ENCODE measurements at regions not wholly inside any gene's neighbourhood (a gene's known extent, or its start where the extent isn't known, plus 50 kb on each side); places are given as distances from the start of the nearest gene placed in this dataset.
A peak's percentile ranks its signal among the peaks of the same experiment; 100 is the strongest.

DNA sequence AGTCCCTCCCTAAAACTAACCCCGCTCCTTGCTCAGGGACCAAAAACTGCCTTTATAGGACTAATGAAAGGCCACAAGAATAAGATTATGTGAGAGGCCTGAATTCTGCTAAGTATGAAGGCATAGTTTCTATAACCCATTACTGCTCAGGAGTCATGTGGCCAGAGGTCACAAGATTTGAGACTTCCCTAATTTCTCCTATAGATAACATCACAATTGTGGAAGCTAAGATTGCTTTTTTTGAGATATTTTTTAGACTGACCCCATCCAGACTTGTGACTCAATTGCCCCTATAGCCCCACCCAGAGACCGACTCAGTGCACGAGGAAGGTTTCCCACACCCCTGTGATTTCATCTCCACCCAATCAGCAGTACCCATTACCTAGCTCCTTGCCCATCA lies 504.1 kb upstream of the GOT2 start:
- DNase-seq (ENCODE audit: low read depth) = no peak
- no peak for TF ChIP-seq CTCF (IDR thresholded peaks at IDR 0.05; ENCODE audit: low read depth, low read length, missing control alignments)
- H3K4me3 ChIP-seq (ENCODE audit: low read depth, low read length) = no peak overlapping the region
- in situ Hi-C loops (cut with HindIII; ENCODE audit: low sequenced_read_pairs) = no loop called here

GRCh38 chr16:59236804-59237458 lies 502.8 kb upstream of the GOT2 start:
- in situ Hi-C loops (cut with HindIII; ENCODE audit: low sequenced_read_pairs) = no loop called here
- TF ChIP-seq CTCF (IDR thresholded peaks at IDR 0.05; ENCODE audit: low read depth, low read length, missing control alignments) = no peak
- no peak overlapping the region for H3K4me3 ChIP-seq (ENCODE audit: low read depth, low read length)
- DNase-seq (ENCODE audit: low read depth) = no peak

DNA sequence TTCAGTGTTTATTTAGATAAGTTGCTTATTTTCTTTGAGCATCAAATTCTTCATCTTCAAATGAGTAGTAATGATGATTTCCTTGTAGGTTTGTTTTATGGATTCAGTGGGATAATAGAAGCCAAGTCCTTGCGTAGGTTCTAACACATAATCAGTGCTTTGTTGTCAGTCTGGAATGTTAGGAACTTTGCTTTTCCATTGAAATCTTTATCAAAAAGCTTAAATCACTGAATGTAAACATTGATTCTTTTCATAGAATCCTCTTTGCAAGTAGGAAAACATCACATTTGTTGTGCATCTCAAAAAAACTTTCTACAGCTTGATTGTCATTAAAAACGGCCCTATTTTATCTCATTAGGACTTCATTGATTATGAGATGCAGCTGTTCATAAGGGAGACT lies 490.3 kb upstream of the GOT2 start:
- DNase-seq (ENCODE audit: low read depth) = no peak
- no peak overlapping the region for H3K4me3 ChIP-seq (ENCODE audit: low read depth, low read length)
- in situ Hi-C loops (cut with HindIII; ENCODE audit: low sequenced_read_pairs) = no loop called here
- no peak for TF ChIP-seq CTCF (IDR thresholded peaks at IDR 0.05; ENCODE audit: low read depth, low read length, missing control alignments)

DNA sequence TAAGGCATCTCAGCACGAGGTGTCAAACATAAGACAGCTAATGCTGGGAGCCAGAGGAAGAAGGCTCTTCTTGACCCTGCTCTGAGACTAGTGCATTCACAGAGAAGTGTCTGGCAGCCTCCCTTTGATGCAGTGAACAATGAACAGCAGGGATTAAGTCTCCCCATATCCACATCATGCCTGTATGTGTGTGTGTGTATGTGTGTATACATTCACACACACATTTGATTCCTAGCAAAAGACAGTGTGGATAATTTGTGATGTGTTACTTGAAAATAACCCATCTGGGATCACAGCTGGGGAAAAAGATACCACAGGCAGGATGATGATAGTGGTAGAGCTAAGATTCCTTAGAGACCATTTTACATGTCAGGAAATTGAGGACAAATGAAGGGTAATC lies 485.9 kb upstream of the GOT2 start:
- in situ Hi-C loops (cut with HindIII; ENCODE audit: low sequenced_read_pairs) = no loop called here
- no peak for TF ChIP-seq CTCF (IDR thresholded peaks at IDR 0.05; ENCODE audit: low read depth, low read length, missing control alignments)
- H3K4me3 ChIP-seq (ENCODE audit: low read depth, low read length) = no peak overlapping the region
- DNase-seq (ENCODE audit: low read depth) = no peak

GRCh38 chr16:59216291-59216690 lies 482.2 kb upstream of the GOT2 start:
- in situ Hi-C loops (cut with HindIII; ENCODE audit: low sequenced_read_pairs) = no loop called here
- TF ChIP-seq CTCF (IDR thresholded peaks at IDR 0.05; ENCODE audit: low read depth, low read length, missing control alignments) = no peak
- peak; percentile 29 for DNase-seq (ENCODE audit: low read depth)
- no peak overlapping the region for H3K4me3 ChIP-seq (ENCODE audit: low read depth, low read length)

DNA sequence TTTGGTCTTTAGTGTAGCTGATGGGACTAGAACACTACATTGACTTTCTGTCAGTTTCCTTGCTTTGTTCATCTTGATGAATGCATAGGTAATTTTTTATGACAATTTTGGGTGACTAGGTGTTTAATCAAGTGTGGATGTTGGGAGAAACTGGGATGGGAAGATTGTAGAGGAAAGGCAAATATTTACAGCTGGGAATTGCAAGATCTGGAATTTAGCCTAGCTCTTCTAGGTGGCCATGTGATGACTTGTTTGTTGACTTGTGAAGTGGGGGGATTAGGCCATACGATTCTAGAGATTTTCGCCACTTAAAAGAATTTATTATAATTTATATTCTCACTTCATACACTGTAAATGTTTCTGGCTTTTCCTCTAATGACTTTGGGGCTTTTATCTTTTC lies 480.3 kb upstream of the GOT2 start:
- H3K4me3 ChIP-seq (ENCODE audit: low read depth, low read length) = no peak overlapping the region
- DNase-seq (ENCODE audit: low read depth) = no peak
- no peak for TF ChIP-seq CTCF (IDR thresholded peaks at IDR 0.05; ENCODE audit: low read depth, low read length, missing control alignments)
- in situ Hi-C loops (cut with HindIII; ENCODE audit: low sequenced_read_pairs) = no loop called here
